ENCODE measurements at regions not wholly inside any gene's neighbourhood (a gene's known extent, or its start where the extent isn't known, plus 50 kb on each side); places are given as distances from the start of the nearest gene placed in this dataset.

DNA sequence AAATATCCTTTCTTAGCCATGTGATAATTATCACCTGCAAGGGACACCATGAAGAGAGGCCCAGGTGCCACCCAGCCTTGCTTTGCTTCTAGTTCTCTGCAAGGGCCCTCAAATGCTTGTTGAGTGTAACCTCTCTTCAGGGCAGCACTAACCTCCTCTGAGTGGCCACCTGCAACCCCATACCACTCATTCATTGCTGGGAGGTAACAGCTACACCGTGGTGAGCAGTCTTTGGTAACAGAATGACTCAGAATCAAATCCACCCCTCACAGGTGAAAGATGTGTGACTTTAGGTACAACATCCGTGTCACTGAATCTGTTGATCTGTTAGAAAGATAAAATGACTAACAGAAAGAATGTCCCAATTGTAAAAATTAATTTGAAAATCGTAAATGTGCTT is 365.1 kb upstream of the TRPC7 start:
- TF ChIP-seq POLR2A (IDR thresholded peaks at IDR 0.05) = no peak
- TF ChIP-seq, protein P1, sequence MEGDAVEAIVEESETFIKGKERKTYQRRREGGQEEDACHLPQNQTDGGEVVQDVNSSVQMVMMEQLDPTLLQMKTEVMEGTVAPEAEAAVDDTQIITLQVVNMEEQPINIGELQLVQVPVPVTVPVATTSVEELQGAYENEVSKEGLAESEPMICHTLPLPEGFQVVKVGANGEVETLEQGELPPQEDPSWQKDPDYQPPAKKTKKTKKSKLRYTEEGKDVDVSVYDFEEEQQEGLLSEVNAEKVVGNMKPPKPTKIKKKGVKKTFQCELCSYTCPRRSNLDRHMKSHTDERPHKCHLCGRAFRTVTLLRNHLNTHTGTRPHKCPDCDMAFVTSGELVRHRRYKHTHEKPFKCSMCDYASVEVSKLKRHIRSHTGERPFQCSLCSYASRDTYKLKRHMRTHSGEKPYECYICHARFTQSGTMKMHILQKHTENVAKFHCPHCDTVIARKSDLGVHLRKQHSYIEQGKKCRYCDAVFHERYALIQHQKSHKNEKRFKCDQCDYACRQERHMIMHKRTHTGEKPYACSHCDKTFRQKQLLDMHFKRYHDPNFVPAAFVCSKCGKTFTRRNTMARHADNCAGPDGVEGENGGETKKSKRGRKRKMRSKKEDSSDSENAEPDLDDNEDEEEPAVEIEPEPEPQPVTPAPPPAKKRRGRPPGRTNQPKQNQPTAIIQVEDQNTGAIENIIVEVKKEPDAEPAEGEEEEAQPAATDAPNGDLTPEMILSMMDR (IDR thresholded peaks at IDR 0.05) = no peak
